IMR-90 (cell line): ENCODE measurements at regions not wholly inside any gene's neighbourhood (a gene's known extent, or its start where the extent isn't known, plus 50 kb on each side); places are given as distances from the start of the nearest gene placed in this dataset.

ENCODE experiments used
- ATAC-seq: fragments of 200-7000 bp; cut with Tn5 transposase; 2 replicates; pipeline ENCODE4 v1.9.1; 2020; ENCODE audit warnings: low read depth, mild to moderate bottlenecking, moderate library complexity
- BruUV-seq: library from RNA; stranded (reverse); fragments of 400-500 nt; replicated peaks from 2 replicates; lab custom pipeline; 2021; lab: Mats Ljungman, UMichigan
- CTCF ChIA-PET: fragments of 300-600 bp; formaldehyde crosslinking; extraction: SDS; loops from one replicate; lab custom pipeline; 2021; ENCODE audit warnings: antibody characterized with exemption; lab: Yijun Ruan, JAX
- POLR2A ChIA-PET: fragments of 300-600 bp; sonication (Branson Sonifier 250); formaldehyde crosslinking; loops from one replicate; lab custom pipeline; 2022; ENCODE audit warnings: antibody characterized with exemption; ENCODE audit not compliant: unreplicated experiment; lab: Charles Lee
- DNase-seq: peaks from one replicate; pipeline ENCODE4 v3.0.0; 2013
- H2AFZ ChIP-seq: replicated peaks from 2 replicates; pipeline ENCODE3; 2013; ENCODE audit warnings: low read length, mild to moderate bottlenecking; ENCODE audit not compliant: poor library complexity
- H2AK5ac ChIP-seq: 2 replicates; pipeline ENCODE4 v1.6.1; 2013; ENCODE audit warnings: low read depth, low read length, inconsistent platforms
- H2AK9ac ChIP-seq: replicated peaks from 2 replicates; pipeline ENCODE3; 2013; ENCODE audit warnings: mild to moderate bottlenecking, low read depth, low read length, moderate library complexity; ENCODE audit not compliant: poor library complexity
- H2BK120ac ChIP-seq: 2 replicates; pipeline ENCODE4 v1.6.1; 2013; ENCODE audit warnings: low read depth, low read length, inconsistent platforms
- H2BK15ac ChIP-seq: 3 replicates; pipeline ENCODE4 v1.6.1; 2013; ENCODE audit warnings: low read depth, low read length, inconsistent platforms
- H2BK20ac ChIP-seq: 2 replicates; pipeline ENCODE4 v1.6.1; 2013; ENCODE audit warnings: low read depth, mild to moderate bottlenecking, inconsistent platforms, low read length, moderate library complexity
- H2BK5ac ChIP-seq: 2 replicates; pipeline ENCODE4 v1.6.1; 2013; ENCODE audit warnings: mild to moderate bottlenecking, low read depth, low read length, inconsistent platforms; ENCODE audit not compliant: poor library complexity, severe bottlenecking
- H3K14ac ChIP-seq: replicated peaks from 2 replicates; pipeline ENCODE4 v1.6.1; 2013; ENCODE audit warnings: low read depth, low read length, inconsistent platforms
- H3K18ac ChIP-seq: 2 replicates; pipeline ENCODE4 v1.6.1; 2013; ENCODE audit warnings: low read depth, low read length, control low read depth
- H3K23ac ChIP-seq: 2 replicates; pipeline ENCODE4 v1.6.1; 2013; ENCODE audit warnings: low read depth, low read length, inconsistent platforms
- H3K27ac ChIP-seq: 2 replicates; pipeline ENCODE4 v1.5.1; 2013; ENCODE audit warnings: mild to moderate bottlenecking, control low read depth, low read length; ENCODE audit not compliant: insufficient read depth
- H3K27me3 ChIP-seq: 2 replicates; pipeline ENCODE4 v1.6.1; 2013; ENCODE audit warnings: low read length; ENCODE audit not compliant: control insufficient read depth, insufficient read depth
- H3K36me3 ChIP-seq: 2 replicates; pipeline ENCODE4 v1.6.1; 2013; ENCODE audit warnings: low read length, mixed read lengths; ENCODE audit not compliant: control insufficient read depth, insufficient read depth
- H3K4ac ChIP-seq: 2 replicates; pipeline ENCODE4 v1.6.1; 2013; ENCODE audit warnings: low read depth, low read length, inconsistent platforms
- H3K4me1 ChIP-seq: 2 replicates; pipeline ENCODE4 v1.6.1; 2013; ENCODE audit warnings: low read length, mixed read lengths; ENCODE audit not compliant: control insufficient read depth, insufficient read depth
- H3K4me2 ChIP-seq: 2 replicates; pipeline ENCODE4 v1.6.1; 2013; ENCODE audit warnings: low read depth, mild to moderate bottlenecking, control low read depth, low read length, moderate library complexity
- H3K4me3 ChIP-seq: 2 replicates; pipeline ENCODE4 v1.5.1; 2013; ENCODE audit warnings: low read depth, mild to moderate bottlenecking, control low read depth, low read length, moderate library complexity; ENCODE audit not compliant: insufficient read depth
- H3K56ac ChIP-seq: 2 replicates; pipeline ENCODE4 v1.6.1; 2013; ENCODE audit warnings: low read length, inconsistent platforms; ENCODE audit not compliant: insufficient read depth; ENCODE audit errors: extremely low read depth
- H3K79me1 ChIP-seq, 2 experiments: 2 replicates each; pipeline ENCODE4 v1.6.1; 2013; ENCODE audit warnings: low read length in 2 of 2, inconsistent platforms in 1 of 2, low read depth in 1 of 2
- H3K9ac ChIP-seq: 2 replicates; pipeline ENCODE4 v1.6.1; 2013; ENCODE audit warnings: low read depth, low read length, control low read depth
- H3K9me1 ChIP-seq: 2 replicates; pipeline ENCODE4 v1.6.1; 2013; ENCODE audit warnings: low read length, inconsistent platforms; ENCODE audit not compliant: insufficient read depth
- H3K9me3 ChIP-seq: 2 replicates; pipeline ENCODE4 v1.6.1; 2013; ENCODE audit warnings: low read length; ENCODE audit not compliant: control insufficient read depth, insufficient read depth
- H4K20me1 ChIP-seq: 2 replicates; pipeline ENCODE4 v1.6.1; 2013; ENCODE audit warnings: low read length, inconsistent platforms; ENCODE audit not compliant: insufficient read depth
- H4K5ac ChIP-seq: 2 replicates; pipeline ENCODE4 v1.6.1; 2013; ENCODE audit warnings: mild to moderate bottlenecking, low read depth, low read length, control low read depth
- H4K8ac ChIP-seq, 2 experiments: 2 replicates each; pipeline ENCODE4 v1.6.1; 2013; ENCODE audit warnings: low read depth in 2 of 2, low read length in 2 of 2, control low read depth in 1 of 2, inconsistent platforms in 1 of 2
- H4K91ac ChIP-seq: 2 replicates; pipeline ENCODE4 v1.6.1; 2013; ENCODE audit warnings: low read depth, low read length, inconsistent platforms; ENCODE audit not compliant: insufficient read depth
- BHLHE40 ChIP-seq: fragments of 150-350 bp; IDR thresholded peaks from 2 replicates; pipeline ENCODE4 v1.6.1; 2016; ENCODE audit warnings: mild to moderate bottlenecking, low read depth, low read length
- CEBPB ChIP-seq: IDR thresholded peaks from 2 replicates; pipeline ENCODE4 v1.6.1; 2012; ENCODE audit warnings: low read depth, low read length, improper control_type of control experiment
- FOS ChIP-seq: fragments of 150-350 bp; IDR thresholded peaks from 2 replicates; pipeline ENCODE4 v1.6.1; 2016; ENCODE audit warnings: low read depth, low read length
- MAZ ChIP-seq: IDR thresholded peaks from 2 replicates; pipeline ENCODE4 v1.6.1; 2012; ENCODE audit warnings: low read depth, mild to moderate bottlenecking, low read length, improper control_type of control experiment, moderate library complexity, borderline replicate concordance
- NFE2L2 ChIP-seq: fragments of 150-350 bp; IDR thresholded peaks from 2 replicates; pipeline ENCODE4 v1.6.1; 2016; ENCODE audit warnings: low read depth, mild to moderate bottlenecking, low read length
- SMC3 ChIP-seq: fragments of 150-350 bp; IDR thresholded peaks from 2 replicates; pipeline ENCODE4 v1.6.1; 2016; ENCODE audit warnings: low read depth, mild to moderate bottlenecking, antibody characterized with exemption, low read length, moderate library complexity
- WGBS, 2 experiments: methylation state at CpG; one replicate each; pipeline versions ENCODE4 v1.1.5 to v1.1.7; 2013; ENCODE audit warnings: missing lambda C conversion rate in 2 of 2; ENCODE audit not compliant: insufficient read length in 1 of 2; ENCODE audit errors: extremely low coverage in 2 of 2; 5-methylcytosine and 5-hydroxymethylcytosine counted together
- dilution Hi-C: fragments of 300-500 bp; cut with HindIII; formaldehyde crosslinking; loops from one replicate; pipeline ENCODE4 v1.14.3; 2018; ENCODE audit warnings: low sequenced_read_pairs; ENCODE audit not compliant: unreplicated experiment
- in situ Hi-C: fragments of 300-500 bp; cut with MboI; formaldehyde crosslinking; loops from 3 replicates; pipeline ENCODE4 v1.14.3; 2019; ENCODE audit warnings: low sequenced_read_pairs, inconsistent platforms, mixed read lengths
- intact Hi-C: fragments of 100-400 bp; cut with micrococcal nuclease; formaldehyde crosslinking; loops from 2 replicates; pipeline ENCODE4 v1.10.0; 2022

DNA sequence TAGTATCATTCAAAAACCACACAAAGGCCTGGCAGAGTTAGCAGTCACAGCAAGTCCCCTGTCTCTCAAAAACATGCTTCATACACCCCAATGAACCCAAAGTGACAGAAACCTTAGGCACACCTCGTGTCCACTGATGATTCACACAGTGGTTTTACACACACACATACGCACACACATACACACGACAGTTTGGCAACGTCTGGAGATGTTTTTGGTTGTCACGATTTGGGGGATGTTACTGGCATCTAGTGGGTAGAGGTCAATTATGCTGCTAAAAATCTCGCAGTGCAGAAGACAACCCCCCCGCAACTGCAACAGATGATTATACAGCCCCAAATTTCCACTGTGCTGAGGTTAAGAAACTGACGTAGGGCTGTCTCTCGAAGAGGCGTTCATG, 72.9 kb upstream of the PARD3B start:
- CTCF ChIA-PET = interaction anchor here (1.1 kb wide), 1 partner anchor 10 kb away, joined by 3 read pairs; no protein-coding TSS in a partner anchor

More for the DNA sequence above, 72.9 kb upstream of the PARD3B start:
- H3K18ac ChIP-seq = peak overlapping the region; percentile 1; the same call in 1 of the 2 replicates
- intact Hi-C loops (no loop called here), in situ Hi-C loops (no loop called here), dilution Hi-C loops (no loop called here)
- H3K56ac ChIP-seq = no peak overlapping the region
- TF ChIP-seq CEBPB = peak; percentile 15; the same call in 1 of the 2 replicates
- 0 out of 2 replicates have a peak, but pooled peaks have one; percentile 20 for TF ChIP-seq FOS
- TF ChIP-seq NFE2L2 = no peak
- peak; percentile 57 for TF ChIP-seq BHLHE40
- no peak for TF ChIP-seq SMC3
- TF ChIP-seq MAZ = no peak
- DNase-seq (peak; percentile 57), ATAC-seq (no peak)
- H2BK15ac ChIP-seq = peak overlapping the region; percentile 32; the same call in 2 of the 3 replicates
- POLR2A ChIA-PET = no interaction called here
- BruUV-seq = no TSS peak
- H3K27ac ChIP-seq = no peak overlapping the region
- H4K5ac ChIP-seq = peak overlapping the region; percentile 18; the same call in 1 of the 2 replicates
- 0 out of 2 replicates have a peak overlapping the region, but pooled peaks have one; percentile 0 for H3K14ac ChIP-seq
- H3K27me3 ChIP-seq = no peaks in the 10 kb centered on the region
- H3K4me2 ChIP-seq = no peak overlapping the region
- peaks cover 3% of the 10 kb centered on the region for H3K9me1 ChIP-seq
- no peak overlapping the region for H3K23ac ChIP-seq
- no peaks in the 10 kb centered on the region for H4K20me1 ChIP-seq
- no peak overlapping the region for H3K9ac ChIP-seq
- no peak overlapping the region for H3K4me3 ChIP-seq
- H3K79me1 ChIP-seq = no peaks in the 10 kb centered on the region
- H2AK5ac ChIP-seq = peak overlapping the region; percentile 77; the same call in 1 of the 2 replicates
- WGBS, 2 experiments = 80% methylated on average over 1 of the region's 10 CpGs; no CpG with 5 or more reads in 1 of the 2 experiments
- peaks cover 12% of the 10 kb centered on the region for H3K4me1 ChIP-seq
- H2BK20ac ChIP-seq = peak overlapping the region; percentile 31; the same call in 1 of the 2 replicates
- no peak overlapping the region for H3K4ac ChIP-seq
- no peak overlapping the region; the same call in 1 of the 2 replicates for H2BK120ac ChIP-seq
- peak overlapping the region; percentile 31 for H4K91ac ChIP-seq
- H3K36me3 ChIP-seq = no peaks in the 10 kb centered on the region
- H2BK5ac ChIP-seq = peak overlapping the region; percentile 10
- peak overlapping the region in 1 of 2 experiments; percentile 4; a peak in 1 of 4 replicates for H4K8ac ChIP-seq
- H2AK9ac ChIP-seq = no peak overlapping the region
- H3K9me3 ChIP-seq = no peaks in the 10 kb centered on the region
- peak overlapping the region; percentile 40 for H2AFZ ChIP-seq
